Uterus (tissue), 3 donors: ENCODE measurements at regions not wholly inside any gene's neighbourhood (a gene's known extent, or its start where the extent isn't known, plus 50 kb on each side); places are given as distances from the start of the nearest gene placed in this dataset.

Source experiments
- DNase-seq, 2 donors: peaks; one replicate each; pipeline ENCODE4 v3.0.0-alpha.2; 2019 to 2020
- H3K27ac ChIP-seq, 2 donors: fragments of 200-600 bp; sonication (generic); 1 replicate in 1 of 2; 2 replicates in 1 of 2; pipeline ENCODE4 v1.5.1; 2016 to 2018
- H3K27me3 ChIP-seq, 2 donors: fragments of 200-600 bp; sonication (generic); one replicate each; pipeline ENCODE4 v1.5.1; 2018 to 2019; ENCODE audit warnings: control low read depth in 1 of 2
- H3K36me3 ChIP-seq, 2 donors: fragments of 200-600 bp; sonication (generic); one replicate each; pipeline ENCODE4 v1.5.1; 2019; ENCODE audit warnings: control low read depth in 1 of 2
- H3K4me1 ChIP-seq, 2 donors: fragments of 200-600 bp; sonication (generic); one replicate each; pipeline ENCODE4 v1.5.1; 2018 to 2019; ENCODE audit warnings: control low read depth in 1 of 2
- H3K4me3 ChIP-seq, 2 donors: fragments of 200-600 bp; sonication (generic); 1 replicate in 1 of 2; 2 replicates in 1 of 2; pipeline ENCODE4 v1.5.1; 2018 to 2019; ENCODE audit warnings: mild to moderate bottlenecking in 1 of 2
- H3K9me3 ChIP-seq, 2 donors: fragments of 200-600 bp; sonication (generic); one replicate each; pipeline ENCODE4 v1.5.1; 2019; ENCODE audit warnings: control low read depth in 1 of 2
- POLR2A ChIP-seq, 2 donors: fragments of 450-650 bp; IDR thresholded peaks; one replicate each; pipeline ENCODE4 v1.6.1; 2016; ENCODE audit warnings: antibody characterized with exemption in 2 of 2, mild to moderate bottlenecking in 1 of 2, moderate library complexity in 1 of 2
- intact Hi-C: fragments of 100-400 bp; cut with DNase I; formaldehyde crosslinking; loops from one replicate; pipeline ENCODE4 v1.15.1; 2023; ENCODE audit warnings: low total_unique reads
- TF ChIP-seq, protein P1 (sequence below), 4 experiments: fragments of 200-600 bp in 2 of 4; fragments of 450-650 bp in 2 of 4; sonication (generic) in 2 of 4; IDR thresholded peaks; one replicate each; pipeline ENCODE4 v1.5.1; 2016 to 2019; ENCODE audit warnings: antibody characterized with exemption in 4 of 4, mild to moderate bottlenecking in 2 of 4, moderate library complexity in 1 of 4
- donor health status: DM: yes; HTN: yes; CAD: no.

DNA sequence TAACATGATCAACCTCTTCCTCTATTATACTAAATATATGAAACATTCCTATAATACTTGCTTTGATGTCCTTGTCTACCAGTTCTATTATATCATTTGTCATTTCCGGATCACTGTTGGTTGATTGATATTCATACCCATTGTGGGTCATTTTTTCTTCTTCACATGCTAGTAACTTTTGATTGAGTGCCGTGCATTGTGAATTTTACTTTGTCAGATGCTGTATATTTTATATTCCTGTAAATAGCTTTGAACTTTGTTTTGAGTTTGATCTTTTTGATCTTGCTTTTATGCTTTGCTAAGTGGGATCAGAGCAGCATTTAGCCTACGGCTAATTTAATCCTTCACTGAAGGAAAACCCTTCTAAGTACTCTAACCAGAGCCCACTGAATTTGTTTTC, 168.9 kb upstream of the RAB6C start:
- H3K27me3 ChIP-seq = no peaks in the 10 kb centered on the region
- H3K9me3 ChIP-seq = no peaks in the 10 kb centered on the region
- intact Hi-C loops = no loop called here
- H3K4me3 ChIP-seq = no peak overlapping the region
- H3K4me1 ChIP-seq = no peaks in the 10 kb centered on the region
- no peak overlapping the region for H3K27ac ChIP-seq
- H3K36me3 ChIP-seq = no peaks in the 10 kb centered on the region
- TF ChIP-seq, protein P1, sequence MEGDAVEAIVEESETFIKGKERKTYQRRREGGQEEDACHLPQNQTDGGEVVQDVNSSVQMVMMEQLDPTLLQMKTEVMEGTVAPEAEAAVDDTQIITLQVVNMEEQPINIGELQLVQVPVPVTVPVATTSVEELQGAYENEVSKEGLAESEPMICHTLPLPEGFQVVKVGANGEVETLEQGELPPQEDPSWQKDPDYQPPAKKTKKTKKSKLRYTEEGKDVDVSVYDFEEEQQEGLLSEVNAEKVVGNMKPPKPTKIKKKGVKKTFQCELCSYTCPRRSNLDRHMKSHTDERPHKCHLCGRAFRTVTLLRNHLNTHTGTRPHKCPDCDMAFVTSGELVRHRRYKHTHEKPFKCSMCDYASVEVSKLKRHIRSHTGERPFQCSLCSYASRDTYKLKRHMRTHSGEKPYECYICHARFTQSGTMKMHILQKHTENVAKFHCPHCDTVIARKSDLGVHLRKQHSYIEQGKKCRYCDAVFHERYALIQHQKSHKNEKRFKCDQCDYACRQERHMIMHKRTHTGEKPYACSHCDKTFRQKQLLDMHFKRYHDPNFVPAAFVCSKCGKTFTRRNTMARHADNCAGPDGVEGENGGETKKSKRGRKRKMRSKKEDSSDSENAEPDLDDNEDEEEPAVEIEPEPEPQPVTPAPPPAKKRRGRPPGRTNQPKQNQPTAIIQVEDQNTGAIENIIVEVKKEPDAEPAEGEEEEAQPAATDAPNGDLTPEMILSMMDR (IDR thresholded peaks at IDR 0.05) = no peak
- no peak for TF ChIP-seq POLR2A (IDR thresholded peaks at IDR 0.05)
- no peak for DNase-seq

DNA sequence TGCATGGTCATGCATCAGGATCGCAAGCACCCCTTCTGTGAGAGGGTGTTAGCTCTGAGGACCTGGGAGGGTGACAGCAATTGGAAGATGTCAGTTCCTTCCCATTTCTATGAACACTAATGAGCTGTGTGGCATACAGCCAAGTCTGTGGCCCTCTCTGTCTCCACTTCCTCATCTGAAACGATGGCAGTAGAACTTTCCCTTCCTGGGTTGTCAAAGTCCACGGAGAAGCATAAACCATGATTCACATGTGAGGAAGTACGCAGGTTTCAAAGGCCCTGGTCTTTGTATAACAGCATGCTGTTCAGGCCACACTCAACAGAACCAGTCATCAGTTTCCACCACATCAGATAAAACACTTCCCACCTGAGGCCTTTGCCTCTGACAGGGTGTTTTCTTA, 167.4 kb upstream of the RAB6C start:
- intact Hi-C loops = no loop called here
- no peak for DNase-seq
- TF ChIP-seq, protein P1 (IDR thresholded peaks at IDR 0.05) = no peak
- TF ChIP-seq POLR2A (IDR thresholded peaks at IDR 0.05) = no peak

DNA sequence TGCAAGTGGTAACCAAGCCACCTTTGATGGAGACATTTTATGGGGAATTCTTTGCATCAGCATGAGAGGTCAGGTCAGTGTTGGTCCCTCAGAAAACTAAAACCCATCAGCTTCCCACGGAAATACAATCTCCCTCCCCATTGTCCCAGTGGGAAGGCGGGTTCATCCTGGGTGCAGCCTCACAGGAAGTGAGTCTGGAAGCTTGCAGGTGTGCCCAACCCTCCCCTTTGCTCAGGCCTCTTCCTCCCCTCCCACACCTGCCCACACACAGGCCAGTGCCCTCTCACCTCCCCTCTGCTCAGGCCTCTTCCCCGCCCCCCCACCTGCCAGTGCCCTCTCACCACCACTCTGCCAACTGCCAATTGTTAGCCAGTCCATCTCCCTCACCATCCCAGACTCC, 166.8 kb upstream of the RAB6C start:
- Histone ChIP-seq H3K36me3 (no peaks in the 10 kb centered on the region), H3K9me3 (no peaks in the 10 kb centered on the region), H3K27ac (no peak overlapping the region), H3K4me3 (no peak overlapping the region), H3K27me3 (no peaks in the 10 kb centered on the region), H3K4me1 (no peaks in the 10 kb centered on the region)
- TF ChIP-seq POLR2A (IDR thresholded peaks at IDR 0.05) = no peak
- TF ChIP-seq, protein P1 (IDR thresholded peaks at IDR 0.05) = no peak
- intact Hi-C loops = no loop called here
- DNase-seq = no peak

More for the DNA sequence above, 167.4 kb upstream of the RAB6C start:
- Histone ChIP-seq H3K9me3 (no peaks in the 10 kb centered on the region), H3K27me3 (no peaks in the 10 kb centered on the region), H3K27ac (no peak overlapping the region), H3K36me3 (no peaks in the 10 kb centered on the region), H3K4me1 (no peaks in the 10 kb centered on the region), H3K4me3 (no peak overlapping the region)

DNA sequence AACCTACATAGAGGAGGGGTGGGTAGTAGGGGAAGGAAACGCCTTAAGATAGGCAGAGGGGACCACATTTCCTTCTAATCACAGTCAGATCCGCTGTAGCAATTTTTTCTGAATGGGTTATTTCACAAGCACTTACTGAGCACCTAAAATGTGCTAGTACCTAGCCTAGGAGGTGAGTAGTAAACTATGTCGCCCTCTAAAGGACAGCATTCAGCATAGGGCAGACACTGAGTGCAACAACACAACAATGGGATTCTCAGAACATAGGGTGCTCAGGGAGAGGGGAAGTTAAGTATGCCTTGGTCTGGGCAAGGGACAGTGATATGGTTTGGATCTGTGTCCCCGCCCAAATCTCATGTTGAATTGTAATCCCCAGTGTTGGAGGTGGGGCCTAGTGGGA, 166.1 kb upstream of the RAB6C start:
- DNase-seq = no peak
- Histone ChIP-seq H3K36me3 (no peaks in the 10 kb centered on the region), H3K27ac (no peak overlapping the region), H3K9me3 (no peaks in the 10 kb centered on the region), H3K4me3 (no peak overlapping the region), H3K4me1 (no peaks in the 10 kb centered on the region), H3K27me3 (no peaks in the 10 kb centered on the region)
- TF ChIP-seq, protein P1 (IDR thresholded peaks at IDR 0.05) = no peak
- TF ChIP-seq POLR2A (IDR thresholded peaks at IDR 0.05) = no peak
- intact Hi-C loops = no loop called here

DNA sequence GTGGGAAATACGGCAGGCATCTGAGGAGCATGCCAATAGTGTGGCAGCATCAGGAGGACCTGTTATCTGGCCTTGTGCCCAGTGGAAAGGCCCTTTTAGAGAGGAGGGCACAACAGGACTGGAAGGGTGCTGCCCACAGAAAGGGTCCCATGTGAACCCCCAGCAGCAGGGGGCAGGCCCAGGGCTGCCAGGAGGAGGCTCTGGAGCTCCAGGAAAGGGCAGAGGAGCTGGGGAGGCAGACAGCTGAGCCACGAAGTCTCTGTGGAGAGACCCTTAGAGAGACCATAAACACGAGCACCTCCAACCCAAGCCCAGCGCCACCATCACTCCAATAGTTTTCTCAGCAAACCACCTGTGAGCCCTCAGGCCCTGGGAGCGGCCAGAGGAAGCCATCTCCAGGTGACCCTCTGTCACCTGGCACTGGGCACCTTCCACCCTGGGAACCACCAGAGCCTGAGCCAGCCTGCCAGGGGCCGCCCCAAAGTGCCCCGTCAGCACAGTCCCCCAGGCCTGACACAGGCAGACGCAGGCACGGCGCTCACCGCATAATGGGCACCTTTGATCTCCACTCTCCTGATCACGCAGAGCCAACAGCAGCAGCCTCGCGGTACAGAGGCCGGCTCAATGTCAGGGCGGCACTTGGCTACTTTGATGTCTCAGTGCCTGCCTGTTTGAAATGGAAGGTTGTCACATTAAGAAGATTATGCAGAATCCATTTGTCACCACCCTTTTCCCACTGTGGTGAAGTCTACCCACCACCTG, 162.5 kb upstream of the RAB6C start:
- intact Hi-C loops = no loop called here
- Histone ChIP-seq H3K27me3 (no peaks in the 10 kb centered on the region), H3K4me3 (no peak overlapping the region), H3K9me3 (no peaks in the 10 kb centered on the region), H3K27ac (no peak overlapping the region), H3K36me3 (no peaks in the 10 kb centered on the region), H3K4me1 (no peaks in the 10 kb centered on the region)
- no peak for DNase-seq
- TF ChIP-seq POLR2A (IDR thresholded peaks at IDR 0.05) = no peak
- TF ChIP-seq, protein P1 (IDR thresholded peaks at IDR 0.05) = no peak
